Left colon (tissue), 2 donors: ENCODE measurements at regions not wholly inside any gene's neighbourhood (a gene's known extent, or its start where the extent isn't known, plus 50 kb on each side); places are given as distances from the start of the nearest gene placed in this dataset.
"Not testable (repeated sequence)": the region's sequence is repeated elsewhere in the genome, so short reads cannot be mapped to it uniquely, and the experiment has no call there.

Experiments
- ATAC-seq: fragments of 200-7000 bp; cut with Tn5 transposase; one replicate; pipeline ENCODE4 v1.9.1; 2020; ENCODE audit warnings: mild to moderate bottlenecking, moderate library complexity
- DNase-seq, 2 donors: peaks; one replicate each; pipeline ENCODE4 v3.0.0-alpha.2; 2020
- intact Hi-C, 2 donors: fragments of 100-400 bp; cut with DNase I in 1 of 2; cut with micrococcal nuclease in 1 of 2; formaldehyde crosslinking; loops; one replicate each; pipeline versions ENCODE4 v1.11.2 to v1.14.0; 2022; cut with DNase I, micrococcal nuclease
- donor health status: DM: no; HTN: no; CAD: no.
- donor health status: DM: yes; HTN: yes; CAD: no.

DNA sequence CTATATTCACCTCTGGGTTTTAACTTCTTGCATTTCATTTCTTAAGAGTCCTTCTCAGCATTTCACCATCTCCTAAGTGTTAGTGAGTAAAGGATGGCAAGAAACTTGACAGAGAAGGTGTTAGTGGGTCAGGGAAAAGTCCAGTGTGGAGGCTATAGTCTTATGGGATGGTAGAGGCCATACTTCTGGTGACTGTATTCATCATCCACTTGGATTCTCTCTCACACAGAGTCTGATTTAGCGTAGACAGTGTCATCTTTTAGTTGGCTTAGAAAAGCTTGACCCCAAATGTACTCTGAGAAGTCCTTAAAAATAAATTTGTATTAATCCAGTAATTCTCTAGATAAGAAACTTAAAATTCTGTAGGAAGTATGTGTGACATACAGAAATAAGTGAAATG lies 232.4 kb upstream of the FBXO33 start:
- ATAC-seq (no peak), DNase-seq (no peak)
- intact Hi-C loops = no loop called here

DNA sequence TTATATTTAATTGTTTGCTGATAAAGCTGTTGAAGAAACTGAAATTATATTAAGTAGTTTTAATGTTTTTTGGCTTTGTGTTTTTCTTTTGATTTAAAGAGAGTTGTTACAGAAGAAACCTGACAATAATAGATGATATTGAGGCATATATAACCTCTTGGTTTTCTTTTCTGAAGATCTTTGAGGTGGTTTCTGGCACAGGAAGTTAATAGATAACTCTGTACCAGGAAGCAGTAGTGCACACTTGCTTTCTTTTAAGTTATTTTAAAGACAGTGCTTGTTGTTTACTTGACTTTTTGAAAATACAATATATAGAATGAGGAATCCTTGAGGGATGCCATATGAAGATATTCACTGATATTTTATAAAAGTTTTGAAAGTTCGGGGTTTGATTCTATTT lies 209.0 kb upstream of the FBXO33 start:
- intact Hi-C loops = no loop called here
- no peak for DNase-seq
- no peak for ATAC-seq

- intact Hi-C loops, DNase-seq, ATAC-seq: not testable (repeated sequence)
Measured at GRCh38 chr14:39639009-39639408, 206.8 kb upstream of the FBXO33 start.

DNA sequence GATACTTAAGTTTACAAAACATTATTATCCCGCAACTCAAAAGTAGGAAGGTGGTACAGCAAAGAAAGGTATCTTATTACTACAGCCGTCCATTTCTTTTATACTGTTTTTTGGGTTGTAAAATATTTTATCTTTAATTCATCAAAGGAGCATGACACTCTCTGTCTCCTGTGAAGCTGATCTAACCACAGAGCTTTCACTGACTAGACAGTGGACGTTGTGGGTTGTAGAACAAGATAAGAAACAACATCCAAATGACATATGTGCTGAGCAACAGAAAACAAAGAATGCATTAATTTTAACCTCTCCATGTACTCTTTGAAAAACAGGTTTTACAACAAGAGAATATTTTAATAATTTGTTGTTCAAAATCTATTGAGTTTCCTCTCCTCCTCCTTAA lies 195.9 kb upstream of the FBXO33 start:
- intact Hi-C loops = no loop called here
- ATAC-seq (no peak), DNase-seq (no peak)

DNA sequence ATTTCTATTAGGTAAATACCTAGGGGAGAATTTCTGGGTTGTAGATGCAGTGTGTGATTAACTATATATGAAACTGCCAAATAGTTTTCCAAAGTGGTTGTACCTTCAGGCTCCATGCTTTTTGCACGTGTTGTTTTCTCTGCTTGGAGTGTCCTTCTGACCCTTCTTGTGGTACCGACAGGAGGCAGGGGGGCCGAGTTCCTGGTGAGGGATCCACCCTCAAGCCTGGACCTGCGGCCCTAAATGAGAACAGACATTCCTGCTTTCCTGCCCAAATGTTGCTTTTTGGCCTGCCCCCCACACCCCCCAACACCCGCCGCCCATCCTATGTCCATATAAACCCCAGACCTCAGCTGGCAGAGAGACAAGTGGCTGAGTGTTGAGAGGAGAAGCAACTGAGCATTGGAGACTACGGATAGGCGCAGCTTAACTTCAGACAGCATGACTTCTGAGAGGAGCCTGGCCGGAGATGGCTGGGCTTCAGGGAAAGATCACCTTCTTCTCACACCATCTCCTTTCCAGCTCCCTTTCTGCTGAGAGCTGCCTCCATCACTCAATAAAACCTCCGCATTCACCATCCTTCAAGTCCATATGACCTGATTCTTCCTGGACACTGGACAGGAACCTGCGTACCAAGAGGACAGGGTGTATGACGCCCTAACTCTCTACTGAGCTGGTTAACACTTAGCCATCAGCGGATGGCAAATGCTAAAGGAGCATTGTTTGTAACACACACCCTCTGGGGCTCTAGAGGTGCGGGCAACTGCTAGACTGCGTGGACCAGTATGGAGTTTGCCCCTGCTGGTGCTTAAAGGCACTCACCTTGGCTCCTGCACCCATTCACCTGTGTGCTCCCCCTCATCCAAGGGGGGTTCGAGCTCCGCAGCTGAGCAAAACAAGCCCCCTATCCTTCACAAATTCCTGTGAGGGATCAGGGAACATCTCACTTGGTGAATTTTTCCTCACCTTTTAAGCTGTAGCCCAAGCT lies 194.7 kb upstream of the FBXO33 start:
- intact Hi-C loops = no loop called here
- no peak for DNase-seq
- ATAC-seq = no peak

DNA sequence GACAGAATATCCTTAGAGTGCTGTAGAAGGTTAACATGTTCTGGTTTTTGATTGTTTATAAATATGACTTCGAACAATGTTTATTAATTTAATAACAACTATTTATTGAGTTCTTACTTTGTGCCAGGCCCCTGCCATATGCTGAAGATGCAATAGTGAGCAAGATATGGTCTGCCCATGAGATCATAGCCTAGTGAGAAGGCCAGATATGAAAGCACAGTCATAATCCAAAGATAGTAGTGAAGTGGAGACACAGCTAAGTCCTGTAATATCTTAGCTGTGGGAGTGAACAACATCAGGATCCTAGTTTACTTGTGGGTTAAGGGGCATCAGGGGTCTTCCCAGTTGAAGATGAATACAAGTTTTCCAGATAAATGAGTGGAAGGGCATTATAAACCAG lies 189.4 kb upstream of the FBXO33 start:
- intact Hi-C loops = no loop called here
- DNase-seq = no peak
- no peak for ATAC-seq

- no peak for DNase-seq
- intact Hi-C loops = no loop called here
- no peak for ATAC-seq
Measured at GRCh38 chr14:39621223-39621622, 189.0 kb upstream of the FBXO33 start.

- ATAC-seq = no peak
- intact Hi-C loops = no loop called here
- no peak for DNase-seq
Measured at GRCh38 chr14:39617537-39617936, 185.3 kb upstream of the FBXO33 start.

GRCh38 chr14:39615352-39615751 lies 183.1 kb upstream of the FBXO33 start:
- intact Hi-C loops = no loop called here
- DNase-seq = no peak
- no peak for ATAC-seq

DNA sequence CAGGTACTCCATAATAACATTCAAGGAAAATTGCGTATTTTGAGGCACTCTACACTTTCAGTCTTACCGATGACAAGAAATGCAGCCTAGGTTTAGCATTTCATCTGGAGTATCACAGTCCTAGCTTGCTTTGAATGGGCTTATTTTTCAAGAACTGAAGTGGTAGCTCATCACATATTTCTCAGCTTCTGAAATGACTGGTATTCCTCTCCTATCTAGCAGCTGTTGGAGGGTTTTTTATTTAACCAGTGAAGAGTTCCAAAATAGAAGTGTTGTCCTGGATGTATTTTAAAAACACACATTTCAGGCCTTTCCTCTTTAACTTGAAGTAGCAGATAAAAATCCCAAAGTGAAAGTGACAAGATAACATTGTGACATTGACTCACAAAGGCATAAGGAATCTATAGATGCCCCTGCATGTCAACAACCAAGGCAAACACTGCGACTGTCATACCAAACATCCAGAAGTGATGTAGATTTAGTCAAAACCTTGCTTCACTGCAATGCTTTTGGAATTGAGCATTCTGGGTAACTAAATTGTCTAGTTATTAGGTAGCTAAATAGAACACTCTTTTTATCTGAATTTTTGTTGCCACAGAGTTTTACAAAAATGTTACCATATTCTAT lies 182.2 kb upstream of the FBXO33 start:
- intact Hi-C loops = no loop called here
- ATAC-seq (no peak), DNase-seq (no peak)

DNA sequence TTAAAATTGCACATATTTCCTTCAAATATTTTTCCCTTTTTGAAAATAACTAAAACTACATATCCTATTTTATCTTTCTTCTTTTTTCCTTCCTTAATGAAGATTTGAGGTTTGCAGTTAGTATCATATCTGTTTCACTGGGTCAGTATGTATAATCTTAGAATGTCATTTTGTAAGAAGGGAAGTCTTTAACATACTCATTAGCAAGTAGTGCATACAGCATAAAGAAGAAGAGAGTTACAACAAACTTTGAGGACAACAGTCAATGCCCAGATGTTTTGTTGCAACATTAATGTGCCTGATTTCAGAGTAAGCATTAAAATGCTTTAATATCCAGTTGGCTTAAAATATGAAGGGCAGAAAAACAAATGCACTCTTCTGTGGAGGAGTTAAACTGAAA lies 176.9 kb upstream of the FBXO33 start:
- intact Hi-C loops = no loop called here
- ATAC-seq = no peak
- no peak for DNase-seq

GRCh38 chr14:39607978-39608377 lies 175.7 kb upstream of the FBXO33 start:
- intact Hi-C loops = no loop called here
- DNase-seq = no peak
- ATAC-seq = no peak

- intact Hi-C loops = no loop called here
- no peak for ATAC-seq
- no peak for DNase-seq
Measured at GRCh38 chr14:39603942-39604341, 171.7 kb upstream of the FBXO33 start.

DNA sequence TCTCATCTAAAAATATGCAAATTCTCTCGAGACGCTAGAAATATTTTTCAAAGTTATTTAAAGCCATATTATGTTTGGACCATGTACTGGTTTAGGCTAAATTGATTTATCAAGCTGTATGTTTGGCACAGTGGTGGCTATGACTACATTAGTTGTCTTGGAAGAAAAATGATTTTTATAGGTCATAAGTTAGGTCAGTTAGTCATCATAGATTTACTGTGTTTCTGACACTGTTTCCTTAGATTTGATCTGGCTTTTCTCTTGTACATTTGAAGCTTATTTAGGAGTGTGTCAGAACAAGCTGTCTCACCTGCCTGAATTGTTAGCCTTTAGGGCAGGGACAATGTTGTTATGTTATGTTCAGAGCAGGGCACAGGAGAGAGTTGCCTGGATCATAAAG lies 161.1 kb upstream of the FBXO33 start:
- ATAC-seq = no peak
- no peak for DNase-seq
- intact Hi-C loops = no loop called here

GRCh38 chr14:39592116-39592789 lies 160.0 kb upstream of the FBXO33 start:
- ATAC-seq = no peak
- DNase-seq = no peak
- intact Hi-C loops = no loop called here

GRCh38 chr14:39589882-39590281 lies 157.6 kb upstream of the FBXO33 start:
- intact Hi-C loops, DNase-seq, ATAC-seq: not testable (repeated sequence)

DNA sequence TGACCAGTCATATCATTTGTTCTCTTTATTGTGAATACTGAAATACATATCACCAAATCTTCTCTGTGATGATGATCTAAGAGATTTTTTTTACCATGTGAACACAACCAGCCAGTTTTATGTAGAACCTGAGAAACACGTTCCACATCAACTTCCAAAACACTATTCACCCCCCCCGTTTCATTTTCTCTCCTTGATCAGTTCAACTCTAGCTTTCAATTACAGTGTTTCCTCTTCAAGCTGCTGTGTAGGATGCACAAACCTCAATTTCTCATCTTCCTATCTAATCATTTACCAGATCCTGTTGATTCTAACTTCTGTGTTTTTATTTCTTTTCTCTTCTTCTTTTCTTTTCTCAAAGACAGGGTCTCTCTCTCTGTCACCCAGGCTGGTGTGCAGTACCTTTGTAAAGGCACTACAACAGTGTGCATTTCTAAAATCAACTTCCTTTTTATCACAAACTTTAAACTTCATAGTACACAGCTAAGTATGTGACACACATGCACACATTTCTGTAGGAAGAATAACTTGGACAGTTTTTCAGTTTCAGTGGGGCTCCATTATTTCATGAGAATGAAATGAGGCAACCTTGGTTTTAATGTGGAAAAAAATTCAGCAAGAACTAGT lies 149.9 kb upstream of the FBXO33 start:
- intact Hi-C loops = no loop called here
- DNase-seq (no peak), ATAC-seq (no peak)

DNA sequence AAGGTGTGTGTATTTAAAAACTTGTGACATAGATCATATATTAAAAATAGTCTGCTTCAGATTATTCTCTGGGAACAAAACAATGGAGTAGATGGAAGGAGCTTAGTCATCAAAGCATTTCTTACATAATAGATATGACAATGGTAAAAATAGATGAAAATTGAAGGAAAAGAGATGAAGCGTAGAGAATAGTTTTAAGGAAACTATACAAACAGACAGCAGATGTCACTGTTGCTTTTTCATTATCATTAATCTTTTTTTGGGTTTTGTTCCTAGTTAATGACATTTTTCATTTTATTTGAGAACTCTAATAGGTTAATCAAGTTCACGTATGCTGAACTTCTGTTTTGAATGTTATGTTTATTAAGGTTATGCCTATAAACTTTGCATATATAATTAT lies 149.2 kb upstream of the FBXO33 start:
- intact Hi-C loops = no loop called here
- DNase-seq (no peak), ATAC-seq (no peak)

DNA sequence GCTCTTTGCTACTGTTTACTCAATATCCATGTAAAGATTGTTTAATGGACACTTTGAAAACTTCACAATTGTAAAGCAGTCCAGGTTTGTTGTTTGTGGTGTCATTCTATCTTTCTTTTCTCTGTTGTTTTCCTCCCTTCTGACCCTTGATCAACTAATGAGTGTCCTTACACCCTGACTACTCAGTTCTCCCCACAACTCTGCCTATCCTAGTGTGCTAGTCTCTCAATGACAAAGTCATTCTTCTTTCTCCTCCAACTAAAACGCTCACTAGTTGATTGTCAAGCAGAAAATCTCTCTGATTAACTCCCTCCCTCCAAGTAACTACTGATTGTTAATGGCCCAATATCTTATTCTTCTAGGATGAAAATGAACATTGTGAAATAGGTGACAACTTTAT lies 148.5 kb upstream of the FBXO33 start:
- no peak for ATAC-seq
- DNase-seq = no peak
- intact Hi-C loops = no loop called here
